Common myeloid progenitor, CD34-positive (primary cell): ENCODE measurements at regions not wholly inside any gene's neighbourhood (a gene's known extent, or its start where the extent isn't known, plus 50 kb on each side); places are given as distances from the start of the nearest gene placed in this dataset.

Experiments used
- CTCF ChIA-PET: fragments of 350-600 bp; sonication (Branson Sonifier 250); formaldehyde crosslinking; loops from one replicate; lab custom pipeline; 2021; ENCODE audit warnings: antibody characterized with exemption; lab: Charles Lee
- POLR2A ChIA-PET: fragments of 350-600 bp; sonication (Branson Sonifier 250); formaldehyde crosslinking; loops from one replicate; lab custom pipeline; 2021; ENCODE audit warnings: antibody characterized with exemption; lab: Charles Lee
- DNase-seq, 3 donors: peaks; one replicate each; pipeline versions ENCODE4 v3.0.0 to v3.0.0-alpha.2; 2013
- H3K27ac ChIP-seq, 2 experiments: 1 replicate in 1 of 2; 2 replicates in 1 of 2; pipeline ENCODE4 v1.7.0; 2013; ENCODE audit warnings: inconsistent platforms in 2 of 2, low read length in 2 of 2, mild to moderate bottlenecking in 2 of 2, low read depth in 1 of 2, moderate library complexity in 1 of 2; ENCODE audit not compliant: severe bottlenecking in 2 of 2, insufficient read depth in 1 of 2, poor library complexity in 1 of 2
- H3K27me3 ChIP-seq, 5 experiments: replicated peaks in 2 of 5; 1 replicate in 3 of 5; 2 replicates in 2 of 5; pipeline versions ENCODE4 v1.6.1 to v1.7.0; 2013; ENCODE audit warnings: low read length in 4 of 5, mild to moderate bottlenecking in 2 of 5, moderate library complexity in 2 of 5, inconsistent platforms in 1 of 5; ENCODE audit not compliant: insufficient read depth in 5 of 5, control insufficient read depth in 4 of 5
- H3K36me3 ChIP-seq, 4 experiments: 1 replicate in 2 of 4; 2 replicates in 2 of 4; pipeline versions ENCODE4 v1.6.1 to v1.7.0; 2013; ENCODE audit warnings: low read length in 3 of 4, control low read depth in 1 of 4, mild to moderate bottlenecking in 1 of 4; ENCODE audit not compliant: control insufficient read depth in 4 of 4, insufficient read depth in 4 of 4
- H3K4me1 ChIP-seq, 4 experiments: 1 replicate in 3 of 4; 2 replicates in 1 of 4; pipeline versions ENCODE4 v1.6.1 to v1.7.1; 2013; ENCODE audit warnings: low read length in 3 of 4, mild to moderate bottlenecking in 3 of 4, control low read depth in 1 of 4, inconsistent platforms in 1 of 4, moderate library complexity in 1 of 4; ENCODE audit not compliant: control insufficient read depth in 4 of 4, insufficient read depth in 4 of 4; ENCODE audit errors: control extremely low read depth in 1 of 4
- H3K4me3 ChIP-seq, 7 experiments: 1 replicate in 4 of 7; 2 replicates in 3 of 7; pipeline versions ENCODE4 v1.5.1 to v1.7.0; 2013; ENCODE audit warnings: mild to moderate bottlenecking in 7 of 7, low read length in 6 of 7, moderate library complexity in 6 of 7, inconsistent platforms in 2 of 7, low read depth in 2 of 7, control low read depth in 1 of 7; ENCODE audit not compliant: insufficient read depth in 4 of 7, control insufficient read depth in 1 of 7; ENCODE audit errors: extremely low read depth in 1 of 7
- H3K9me3 ChIP-seq, 5 experiments: 1 replicate in 4 of 5; 2 replicates in 1 of 5; pipeline versions ENCODE4 v1.6.1 to v1.7.1; 2013; ENCODE audit warnings: low read length in 4 of 5, mild to moderate bottlenecking in 2 of 5, inconsistent platforms in 1 of 5, low read depth in 1 of 5, moderate library complexity in 1 of 5; ENCODE audit not compliant: control insufficient read depth in 4 of 5, insufficient read depth in 2 of 5; ENCODE audit errors: control extremely low read depth in 1 of 5
- WGBS: methylation state at CpG from one replicate; pipeline ENCODE4 v1.1.5; 2013; ENCODE audit not compliant: insufficient coverage; 5-methylcytosine and 5-hydroxymethylcytosine counted together

GRCh38 chr9:117480253-117480652 is 65.4 kb upstream of the ASTN2 start:
- no peaks in the 10 kb centered on the region for H3K36me3 ChIP-seq
- no CpG with 5 or more reads among the region's 2 CpGs for WGBS
- ChIA-PET CTCF (no interaction called here), POLR2A (no interaction called here)
- H3K27ac ChIP-seq = no peak overlapping the region
- no peaks in the 10 kb centered on the region for H3K9me3 ChIP-seq
- H3K4me3 ChIP-seq = no peak overlapping the region
- no peaks in the 10 kb centered on the region for H3K4me1 ChIP-seq
- H3K27me3 ChIP-seq = peaks cover 0 to 5% (median 0%) of the 10 kb centered on the region in 5 experiments
- DNase-seq = no peak

- CTCF ChIA-PET = interaction anchor here (1.0 kb wide), 1 partner anchor 15 kb away, joined by 4 read pairs; no protein-coding TSS in a partner anchor
- WGBS = no CpG with 5 or more reads among the region's 1 CpG
Observed at GRCh38 chr9:117473293-117473692, 58.4 kb upstream of the ASTN2 start.

GRCh38 chr9:117470902-117471301 is 56.0 kb upstream of the ASTN2 start:
- POLR2A ChIA-PET = no interaction called here
- DNase-seq = no peak
- H3K4me1 ChIP-seq = no peaks in the 10 kb centered on the region
- CTCF ChIA-PET = no interaction called here
- peaks cover 0 to 2% (median 0%) of the 10 kb centered on the region in 5 experiments for H3K9me3 ChIP-seq
- H3K27me3 ChIP-seq = no peaks in the 10 kb centered on the region
- 21% methylated on average over 2 of the region's 2 CpGs for WGBS
- no peaks in the 10 kb centered on the region for H3K36me3 ChIP-seq
- no peak overlapping the region for H3K27ac ChIP-seq
- no peak overlapping the region for H3K4me3 ChIP-seq

More at GRCh38 chr9:117473293-117473692, 58.4 kb upstream of the ASTN2 start:
- H3K36me3 ChIP-seq = no peaks in the 10 kb centered on the region
- POLR2A ChIA-PET = no interaction called here
- H3K4me1 ChIP-seq = no peaks in the 10 kb centered on the region
- H3K27me3 ChIP-seq = no peaks in the 10 kb centered on the region
- peaks cover 0 to 2% (median 0%) of the 10 kb centered on the region in 5 experiments for H3K9me3 ChIP-seq
- DNase-seq = no peak
- no peak overlapping the region for H3K27ac ChIP-seq
- no peak overlapping the region for H3K4me3 ChIP-seq

GRCh38 chr9:117470455-117470854 is 55.6 kb upstream of the ASTN2 start:
- Histone ChIP-seq H3K4me1 (no peaks in the 10 kb centered on the region), H3K4me3 (no peak overlapping the region), H3K27me3 (no peaks in the 10 kb centered on the region), H3K9me3 (peaks cover 0 to 2% (median 0%) of the 10 kb centered on the region in 5 experiments), H3K36me3 (no peaks in the 10 kb centered on the region), H3K27ac (no peak overlapping the region)
- no peak for DNase-seq
- ChIA-PET POLR2A (no interaction called here), CTCF (no interaction called here)
- 100% methylated on average over 1 of the region's 1 CpG for WGBS

- Histone ChIP-seq H3K9me3 (peaks cover 0 to 2% (median 0%) of the 10 kb centered on the region in 5 experiments), H3K27ac (no peak overlapping the region), H3K4me1 (no peaks in the 10 kb centered on the region), H3K4me3 (no peak overlapping the region), H3K27me3 (peaks cover 0 to 2% (median 0%) of the 10 kb centered on the region in 5 experiments), H3K36me3 (no peaks in the 10 kb centered on the region)
- 100% methylated on average over 1 of the region's 3 CpGs for WGBS
- ChIA-PET CTCF (no interaction called here), POLR2A (no interaction called here)
- no peak for DNase-seq
Observed at GRCh38 chr9:117466111-117466510, 51.3 kb upstream of the ASTN2 start.

GRCh38 chr9:117465706-117466105 is 50.8 kb upstream of the ASTN2 start:
- Histone ChIP-seq H3K27ac (no peak overlapping the region), H3K9me3 (peaks cover 0 to 2% (median 0%) of the 10 kb centered on the region in 5 experiments), H3K4me1 (no peaks in the 10 kb centered on the region), H3K27me3 (peaks cover 0 to 2% (median 0%) of the 10 kb centered on the region in 5 experiments), H3K36me3 (no peaks in the 10 kb centered on the region), H3K4me3 (no peak overlapping the region)
- ChIA-PET CTCF (no interaction called here), POLR2A (no interaction called here)
- no peak for DNase-seq
- WGBS = 93% methylated on average over 4 of the region's 4 CpGs

GRCh38 chr9:117464941-117465616 is 50.2 kb upstream of the ASTN2 start:
- no peak for DNase-seq
- Histone ChIP-seq H3K27ac (no peak overlapping the region), H3K27me3 (peaks cover 0 to 2% (median 0%) of the 10 kb centered on the region in 5 experiments), H3K4me1 (no peaks in the 10 kb centered on the region), H3K4me3 (no peak overlapping the region), H3K9me3 (no peaks in the 10 kb centered on the region), H3K36me3 (no peaks in the 10 kb centered on the region)
- CTCF ChIA-PET = no interaction called here
- no CpG with 5 or more reads among the region's 1 CpG for WGBS
- POLR2A ChIA-PET = no interaction called here
